ENCODE measurements at regions not wholly inside any gene's neighbourhood (a gene's known extent, or its start where the extent isn't known, plus 50 kb on each side); places are given as distances from the start of the nearest gene placed in this dataset.

DNA sequence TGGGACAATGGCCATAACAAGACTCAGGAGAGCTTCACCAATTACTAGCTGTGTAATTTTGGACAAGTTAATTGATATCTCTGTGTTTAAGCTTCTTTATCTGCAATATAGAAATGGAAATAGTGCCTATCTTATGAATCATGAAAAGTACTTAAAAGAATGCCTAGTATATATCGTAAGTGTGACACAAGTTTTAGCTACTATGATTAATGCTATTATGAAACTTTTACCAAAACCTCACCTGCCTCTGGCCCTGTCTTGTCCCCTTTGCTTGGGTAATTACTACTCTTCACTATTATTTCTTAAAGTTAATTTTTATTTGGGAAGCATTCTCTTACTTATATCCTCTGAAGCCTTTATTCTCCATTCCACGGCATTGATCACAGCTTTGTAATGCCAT is 75.0 kb upstream of the NETO1 start:
- TF ChIP-seq, protein P1, sequence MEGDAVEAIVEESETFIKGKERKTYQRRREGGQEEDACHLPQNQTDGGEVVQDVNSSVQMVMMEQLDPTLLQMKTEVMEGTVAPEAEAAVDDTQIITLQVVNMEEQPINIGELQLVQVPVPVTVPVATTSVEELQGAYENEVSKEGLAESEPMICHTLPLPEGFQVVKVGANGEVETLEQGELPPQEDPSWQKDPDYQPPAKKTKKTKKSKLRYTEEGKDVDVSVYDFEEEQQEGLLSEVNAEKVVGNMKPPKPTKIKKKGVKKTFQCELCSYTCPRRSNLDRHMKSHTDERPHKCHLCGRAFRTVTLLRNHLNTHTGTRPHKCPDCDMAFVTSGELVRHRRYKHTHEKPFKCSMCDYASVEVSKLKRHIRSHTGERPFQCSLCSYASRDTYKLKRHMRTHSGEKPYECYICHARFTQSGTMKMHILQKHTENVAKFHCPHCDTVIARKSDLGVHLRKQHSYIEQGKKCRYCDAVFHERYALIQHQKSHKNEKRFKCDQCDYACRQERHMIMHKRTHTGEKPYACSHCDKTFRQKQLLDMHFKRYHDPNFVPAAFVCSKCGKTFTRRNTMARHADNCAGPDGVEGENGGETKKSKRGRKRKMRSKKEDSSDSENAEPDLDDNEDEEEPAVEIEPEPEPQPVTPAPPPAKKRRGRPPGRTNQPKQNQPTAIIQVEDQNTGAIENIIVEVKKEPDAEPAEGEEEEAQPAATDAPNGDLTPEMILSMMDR (IDR thresholded peaks at IDR 0.05) = no peak
- no peak for TF ChIP-seq EP300 (IDR thresholded peaks at IDR 0.05; ENCODE audit: low read depth)
- no peak for TF ChIP-seq POLR2AphosphoS5 (IDR thresholded peaks at IDR 0.05)
- no peak for TF ChIP-seq POLR2A (IDR thresholded peaks at IDR 0.05)

Data from transverse colon (tissue), 4 donors.